CD14-positive monocyte (primary cell): ENCODE measurements at regions not wholly inside any gene's neighbourhood (a gene's known extent, or its start where the extent isn't known, plus 50 kb on each side); places are given as distances from the start of the nearest gene placed in this dataset.

Experiments
- DNase-seq, 3 donors: peaks; one replicate each; pipeline ENCODE4 v3.0.0-alpha.2; 2011 to 2022
- H2AFZ ChIP-seq: 2 replicates; pipeline ENCODE4 v1.6.0; 2012; ENCODE audit warnings: mild to moderate bottlenecking, low read depth, low read length, inconsistent platforms; ENCODE audit not compliant: insufficient read depth, poor library complexity, severe bottlenecking
- H3K27ac ChIP-seq, 2 donors: 1 replicate in 1 of 2; 2 replicates in 1 of 2; pipeline ENCODE4 v1.5.1; 2012 to 2013; ENCODE audit warnings: low read length in 2 of 2, control low read depth in 1 of 2, inconsistent platforms in 1 of 2, low read depth in 1 of 2, mild to moderate bottlenecking in 1 of 2
- H3K27me3 ChIP-seq, 2 donors: one replicate each; pipeline versions ENCODE4 v1.6.0 to v1.6.1; 2011 to 2013; ENCODE audit warnings: low read length in 2 of 2; ENCODE audit not compliant: control insufficient read depth in 2 of 2, insufficient read depth in 2 of 2
- H3K36me3 ChIP-seq, 2 donors: replicated peaks in 1 of 2; 1 replicate in 1 of 2; 2 replicates in 1 of 2; pipeline versions ENCODE4 v1.5.1 to v1.6.1; 2012 to 2013; ENCODE audit warnings: low read length in 2 of 2, control low read depth in 1 of 2, inconsistent platforms in 1 of 2, mild to moderate bottlenecking in 1 of 2; ENCODE audit not compliant: insufficient read depth in 2 of 2, control insufficient read depth in 1 of 2
- H3K4me1 ChIP-seq, 2 donors: 1 replicate in 1 of 2; 2 replicates in 1 of 2; pipeline versions ENCODE4 v1.5.1 to v1.6.1; 2012 to 2013; ENCODE audit warnings: low read length in 2 of 2, control low read depth in 1 of 2, inconsistent platforms in 1 of 2, mild to moderate bottlenecking in 1 of 2, moderate library complexity in 1 of 2; ENCODE audit not compliant: insufficient read depth in 2 of 2, control insufficient read depth in 1 of 2
- H3K4me2 ChIP-seq: replicated peaks from 2 replicates; pipeline ENCODE3; 2012; ENCODE audit warnings: low read length, moderate library complexity, mild to moderate bottlenecking; ENCODE audit not compliant: poor library complexity, severe bottlenecking; ENCODE audit errors: extremely low read depth
- H3K4me3 ChIP-seq, 3 experiments: fragments of 200-600 bp in 1 of 3; sonication (generic) in 1 of 3; replicated peaks in 1 of 3; 1 replicate in 2 of 3; 2 replicates in 1 of 3; pipeline ENCODE4 v1.5.1; 2011 to 2013; ENCODE audit warnings: low read length in 3 of 3, mild to moderate bottlenecking in 3 of 3, control low read depth in 2 of 3, low read depth in 2 of 3, inconsistent platforms in 1 of 3, moderate library complexity in 1 of 3
- H3K79me2 ChIP-seq: 2 replicates; pipeline ENCODE4 v1.6.0; 2012; ENCODE audit warnings: mild to moderate bottlenecking, control low read depth, inconsistent platforms, low read length, moderate library complexity; ENCODE audit not compliant: insufficient read depth
- H3K9ac ChIP-seq: 2 replicates; pipeline ENCODE4 v1.6.0; 2017; ENCODE audit warnings: low read length, mild to moderate bottlenecking; ENCODE audit not compliant: insufficient read depth, poor library complexity, severe bottlenecking
- H3K9me3 ChIP-seq, 2 donors: replicated peaks in 1 of 2; 1 replicate in 1 of 2; 2 replicates in 1 of 2; pipeline versions ENCODE4 v1.5.1 to v1.6.1; 2012 to 2013; ENCODE audit warnings: low read length in 2 of 2, control low read depth in 1 of 2; ENCODE audit not compliant: control insufficient read depth in 1 of 2, insufficient read depth in 1 of 2
- H4K20me1 ChIP-seq: 2 replicates; pipeline ENCODE4 v1.6.0; 2012; ENCODE audit warnings: mild to moderate bottlenecking, low read length, control low read depth, moderate library complexity; ENCODE audit not compliant: insufficient read depth
- H3K27ac Mint-ChIP-seq, 7 donors: one replicate each; pipeline ENCODE4 v1.8.0; 2020; ENCODE audit warnings: mild to moderate bottlenecking in 7 of 7, mixed read lengths in 7 of 7, moderate library complexity in 6 of 7, inconsistent platforms in 2 of 7
- H3K27me3 Mint-ChIP-seq, 3 donors: one replicate each; pipeline ENCODE4 v1.8.0; 2021 to 2022; ENCODE audit warnings: low read depth in 3 of 3, mild to moderate bottlenecking in 3 of 3, mixed read lengths in 3 of 3, moderate library complexity in 3 of 3, inconsistent platforms in 1 of 3
- H3K36me3 Mint-ChIP-seq, 2 donors: one replicate each; pipeline ENCODE4 v1.8.0; 2020; ENCODE audit warnings: mixed read lengths in 2 of 2, inconsistent platforms in 1 of 2, mild to moderate bottlenecking in 1 of 2
- H3K4me1 Mint-ChIP-seq: one replicate; pipeline ENCODE4 v1.8.0; 2020; ENCODE audit warnings: mild to moderate bottlenecking, mixed read lengths
- H3K4me3 Mint-ChIP-seq, 2 donors: one replicate each; pipeline ENCODE4 v1.8.0; 2020; ENCODE audit warnings: mild to moderate bottlenecking in 2 of 2, mixed read lengths in 2 of 2, moderate library complexity in 1 of 2
- H3K9me3 Mint-ChIP-seq, 7 donors: one replicate each; pipeline ENCODE4 v1.8.0; 2020 to 2022; ENCODE audit warnings: mixed read lengths in 7 of 7, mild to moderate bottlenecking in 6 of 7, moderate library complexity in 6 of 7, inconsistent platforms in 2 of 7
- WGBS: methylation state at CpG from one replicate; pipeline ENCODE4 v1.1.5; 2013; ENCODE audit warnings: missing lambda C conversion rate; ENCODE audit not compliant: insufficient coverage; 5-methylcytosine and 5-hydroxymethylcytosine counted together
- intact Hi-C, 2 donors: fragments of 100-400 bp; cut with micrococcal nuclease; formaldehyde crosslinking; loops; one replicate each; pipeline versions ENCODE4 v1.15.0 to v1.15.1; 2023
- TF ChIP-seq, protein P1 (sequence below): fragments of 200-600 bp; IDR thresholded peaks from one replicate; pipeline ENCODE4 v1.8.0; 2022; ENCODE audit warnings: antibody characterized with exemption, mild to moderate bottlenecking

DNA sequence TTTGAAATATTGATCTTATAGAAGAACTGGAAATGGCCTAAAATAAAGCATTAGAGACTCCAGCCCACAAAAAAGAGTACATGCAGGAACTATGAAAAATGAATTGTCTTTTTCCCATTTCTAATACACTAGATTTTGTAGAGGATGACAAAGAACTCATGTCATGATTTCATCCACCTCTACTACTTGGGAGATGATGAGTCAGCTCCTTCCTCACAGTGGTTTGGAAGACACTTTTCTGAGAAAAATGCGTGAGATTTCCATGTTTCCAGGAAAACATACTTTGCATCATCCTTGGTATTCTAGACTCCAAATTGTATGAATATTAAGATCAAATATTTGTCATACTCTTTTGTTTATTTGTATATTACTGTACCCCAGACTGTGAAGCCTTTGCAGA lies 500.5 kb downstream of the FAM181B start:
- no peaks in the 10 kb centered on the region for H3K79me2 ChIP-seq
- H3K36me3 ChIP-seq: no peaks in the 10 kb centered on the region
- H3K27ac ChIP-seq: no peak overlapping the region
- no peaks in the 10 kb centered on the region for H4K20me1 ChIP-seq
- H3K4me2 ChIP-seq: no peak overlapping the region
- no peaks in the 10 kb centered on the region for H3K4me1 Mint-ChIP-seq
- WGBS: no CpG with 5 or more reads among the region's 1 CpG
- H2AFZ ChIP-seq: no peak overlapping the region
- H3K4me3 ChIP-seq: no peak overlapping the region
- no peak overlapping the region for H3K27ac Mint-ChIP-seq
- no peak overlapping the region for H3K4me3 Mint-ChIP-seq
- H3K4me1 ChIP-seq: no peaks in the 10 kb centered on the region
- no peak for DNase-seq
- H3K9ac ChIP-seq: no peak overlapping the region
- no peaks in the 10 kb centered on the region for H3K9me3 Mint-ChIP-seq
- TF ChIP-seq, protein P1, sequence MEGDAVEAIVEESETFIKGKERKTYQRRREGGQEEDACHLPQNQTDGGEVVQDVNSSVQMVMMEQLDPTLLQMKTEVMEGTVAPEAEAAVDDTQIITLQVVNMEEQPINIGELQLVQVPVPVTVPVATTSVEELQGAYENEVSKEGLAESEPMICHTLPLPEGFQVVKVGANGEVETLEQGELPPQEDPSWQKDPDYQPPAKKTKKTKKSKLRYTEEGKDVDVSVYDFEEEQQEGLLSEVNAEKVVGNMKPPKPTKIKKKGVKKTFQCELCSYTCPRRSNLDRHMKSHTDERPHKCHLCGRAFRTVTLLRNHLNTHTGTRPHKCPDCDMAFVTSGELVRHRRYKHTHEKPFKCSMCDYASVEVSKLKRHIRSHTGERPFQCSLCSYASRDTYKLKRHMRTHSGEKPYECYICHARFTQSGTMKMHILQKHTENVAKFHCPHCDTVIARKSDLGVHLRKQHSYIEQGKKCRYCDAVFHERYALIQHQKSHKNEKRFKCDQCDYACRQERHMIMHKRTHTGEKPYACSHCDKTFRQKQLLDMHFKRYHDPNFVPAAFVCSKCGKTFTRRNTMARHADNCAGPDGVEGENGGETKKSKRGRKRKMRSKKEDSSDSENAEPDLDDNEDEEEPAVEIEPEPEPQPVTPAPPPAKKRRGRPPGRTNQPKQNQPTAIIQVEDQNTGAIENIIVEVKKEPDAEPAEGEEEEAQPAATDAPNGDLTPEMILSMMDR: no peak
- peaks cover 0 to 1% (median 0%) of the 10 kb centered on the region in 3 donors for H3K27me3 Mint-ChIP-seq
- H3K36me3 Mint-ChIP-seq: no peaks in the 10 kb centered on the region
- no peaks in the 10 kb centered on the region for H3K27me3 ChIP-seq
- intact Hi-C loops: no loop called here
- no peaks in the 10 kb centered on the region for H3K9me3 ChIP-seq

GRCh38 chr11:82229341-82229740 lies 504.3 kb downstream of the FAM181B start:
- no peak overlapping the region for H2AFZ ChIP-seq
- H3K27ac ChIP-seq: no peak overlapping the region
- no peak overlapping the region for H3K9ac ChIP-seq
- no peak overlapping the region for H3K4me3 ChIP-seq
- DNase-seq: no peak
- no peaks in the 10 kb centered on the region for H4K20me1 ChIP-seq
- Mint-ChIP-seq H3K4me1 (no peaks in the 10 kb centered on the region), H3K4me3 (no peak overlapping the region), H3K27ac (no peak overlapping the region), H3K36me3 (no peaks in the 10 kb centered on the region), H3K9me3 (no peaks in the 10 kb centered on the region), H3K27me3 (no peaks in the 10 kb centered on the region)
- TF ChIP-seq, protein P1: no peak
- H3K9me3 ChIP-seq: no peaks in the 10 kb centered on the region
- no peaks in the 10 kb centered on the region for H3K4me1 ChIP-seq
- intact Hi-C loops: no loop called here
- no peaks in the 10 kb centered on the region for H3K27me3 ChIP-seq
- H3K4me2 ChIP-seq: no peak overlapping the region
- no peaks in the 10 kb centered on the region for H3K36me3 ChIP-seq
- H3K79me2 ChIP-seq: no peaks in the 10 kb centered on the region
